ENCODE measurements at regions not wholly inside any gene's neighbourhood (a gene's known extent, or its start where the extent isn't known, plus 50 kb on each side); places are given as distances from the start of the nearest gene placed in this dataset.

GRCh38 chr16:85380905-85381737 is 232.0 kb upstream of the GSE1 start:
- no peak for DNase-seq

GRCh38 chr16:85381738-85382592 is 231.2 kb upstream of the GSE1 start:
- DNase-seq, result no peak

GRCh38 chr16:85382717-85383118 is 230.4 kb upstream of the GSE1 start:
- DNase-seq, result no peak

GRCh38 chr16:85383836-85384832 is 229.0 kb upstream of the GSE1 start:
- DNase-seq, result no peak

DNA sequence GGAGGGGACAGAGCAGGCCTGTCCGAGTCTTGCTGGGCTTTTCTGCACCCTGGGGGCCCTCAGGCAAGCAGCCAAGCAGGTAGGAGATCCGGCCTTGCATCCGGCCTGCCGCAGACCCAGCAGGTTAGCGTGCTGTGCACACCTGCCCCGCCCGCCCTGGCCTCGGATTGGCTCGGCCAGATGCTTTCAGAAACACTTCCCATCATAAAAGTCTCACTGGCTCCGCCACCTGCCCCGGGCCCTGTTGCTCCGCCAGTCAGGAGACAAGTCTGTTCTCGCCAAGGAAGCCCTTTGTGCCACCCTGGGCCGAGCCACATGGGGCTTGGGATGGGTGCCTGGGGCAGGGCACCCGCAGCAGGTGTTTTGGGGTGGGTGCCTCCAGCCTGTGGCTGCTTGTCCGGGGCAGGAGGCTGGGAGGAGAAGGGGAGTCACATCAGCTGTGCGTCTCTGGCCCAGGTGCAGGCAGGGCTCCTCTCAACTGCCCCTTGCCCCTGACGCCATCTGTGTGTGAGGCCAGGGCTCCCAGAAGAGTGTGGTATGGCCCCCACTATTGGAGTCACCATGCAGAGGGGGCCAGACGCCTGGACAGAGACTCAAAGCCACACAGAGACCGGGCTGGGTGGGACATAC is 228.2 kb upstream of the GSE1 start:
- DNase-seq, result no peak

DNA sequence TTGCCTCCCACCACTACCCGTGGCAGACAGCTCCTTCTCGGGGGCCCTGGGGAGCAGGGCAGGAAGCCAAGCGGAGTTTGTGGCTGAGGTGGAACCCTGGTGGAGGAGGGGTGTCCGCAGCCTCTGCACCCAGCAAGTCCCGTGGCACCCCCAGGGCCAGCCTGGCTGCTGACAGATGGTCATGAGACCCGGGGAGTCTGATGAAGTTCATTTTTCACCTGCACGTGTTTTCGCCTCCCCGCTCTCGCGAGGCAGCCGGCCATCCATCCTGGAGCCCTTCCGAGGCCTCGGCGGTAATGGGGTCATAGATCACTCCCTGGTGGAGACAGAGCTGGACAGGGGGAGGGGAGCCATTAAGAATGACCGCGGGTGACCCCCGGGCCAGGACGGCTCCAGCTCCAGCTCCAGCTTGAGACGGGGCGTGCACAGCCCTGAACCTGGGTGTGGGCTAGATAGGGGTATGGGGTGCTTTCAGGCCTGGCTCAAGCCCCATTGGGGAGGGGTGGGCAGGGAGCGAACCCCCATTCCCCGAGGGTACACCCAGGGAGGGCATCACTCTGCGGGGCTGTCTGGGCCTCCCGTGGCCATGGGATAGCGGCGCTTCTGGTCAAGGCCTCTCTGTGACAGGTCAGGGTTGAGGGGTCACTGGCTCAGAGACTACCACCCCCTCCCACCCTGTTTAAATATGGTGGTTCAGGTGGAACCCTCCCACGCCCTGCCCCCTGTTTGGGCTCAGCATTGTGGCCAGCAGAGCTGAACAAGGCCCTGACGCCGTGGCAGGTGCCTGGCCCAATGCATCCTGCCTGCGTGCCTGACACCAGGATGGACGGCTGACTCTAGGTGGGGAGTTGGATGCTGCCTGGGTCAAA is 227.4 kb upstream of the GSE1 start:
- no peak for DNase-seq

DNA sequence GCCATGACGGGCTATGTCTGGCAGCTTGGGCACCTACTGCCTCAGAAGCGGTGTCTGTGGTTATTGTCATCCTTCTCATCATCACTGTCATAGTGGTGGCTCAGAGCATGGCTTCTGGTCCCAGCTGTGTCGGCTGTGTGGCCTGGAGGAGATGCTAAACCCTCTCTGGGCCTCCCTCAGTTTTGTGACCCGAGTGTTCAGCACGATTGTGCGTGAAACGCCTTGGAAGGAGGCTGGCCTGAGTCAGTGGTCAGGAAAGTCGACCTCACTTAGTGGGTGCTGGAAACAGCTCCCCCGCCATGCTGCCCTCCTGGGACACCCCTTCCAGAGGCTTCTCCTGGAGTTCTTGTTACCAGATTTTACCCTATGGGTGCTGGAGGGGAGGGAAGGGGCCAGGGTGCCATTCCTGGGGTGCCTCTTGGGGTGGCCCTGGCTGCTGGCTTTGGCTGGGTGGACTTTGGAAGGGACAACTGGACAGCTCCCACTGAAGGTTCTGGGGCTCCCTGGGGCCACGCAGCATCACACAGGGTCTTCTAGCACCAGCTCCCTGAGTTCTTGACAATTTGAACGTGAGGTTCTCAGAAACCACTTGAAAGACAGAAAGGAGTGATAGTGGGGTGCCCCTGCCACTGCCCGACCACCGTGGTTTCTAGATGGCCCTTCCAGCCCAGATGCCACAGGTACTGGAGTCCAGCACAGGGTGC is 226.5 kb upstream of the GSE1 start:
- no peak for DNase-seq

GRCh38 chr16:85387171-85387507 is 226.0 kb upstream of the GSE1 start:
- DNase-seq, result no peak

DNA sequence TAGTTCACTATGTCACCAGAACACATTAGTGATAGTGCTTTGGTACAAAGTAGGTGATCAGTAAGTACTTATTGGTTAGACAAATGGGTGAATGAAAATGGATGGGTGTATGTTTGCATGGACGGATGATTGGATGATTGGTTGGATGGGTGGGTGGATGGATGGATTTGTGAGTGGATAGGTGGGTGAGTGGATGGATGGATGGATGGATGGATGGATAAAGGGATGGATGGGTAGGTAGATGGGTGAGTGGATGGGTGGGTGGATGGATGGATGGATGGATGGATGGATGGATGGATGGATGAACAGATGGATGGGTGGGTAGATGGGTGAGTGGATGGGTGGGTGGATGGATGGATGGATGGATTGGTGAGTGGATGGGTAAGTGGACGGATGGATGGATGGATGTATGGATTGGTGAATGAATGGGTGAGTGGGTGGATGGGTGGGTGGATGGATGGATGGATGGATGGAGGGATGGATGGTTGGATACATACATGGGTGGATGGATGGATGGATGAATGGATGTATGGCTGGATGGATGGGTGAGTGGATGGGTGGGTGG is 225.3 kb upstream of the GSE1 start:
- DNase-seq, result no peak

- DNase-seq, result no peak
Measured at GRCh38 chr16:85389679-85390470, 223.2 kb upstream of the GSE1 start.

- peak; percentile 72 for DNase-seq
Measured at GRCh38 chr16:85390511-85391174, 222.5 kb upstream of the GSE1 start.

DNA sequence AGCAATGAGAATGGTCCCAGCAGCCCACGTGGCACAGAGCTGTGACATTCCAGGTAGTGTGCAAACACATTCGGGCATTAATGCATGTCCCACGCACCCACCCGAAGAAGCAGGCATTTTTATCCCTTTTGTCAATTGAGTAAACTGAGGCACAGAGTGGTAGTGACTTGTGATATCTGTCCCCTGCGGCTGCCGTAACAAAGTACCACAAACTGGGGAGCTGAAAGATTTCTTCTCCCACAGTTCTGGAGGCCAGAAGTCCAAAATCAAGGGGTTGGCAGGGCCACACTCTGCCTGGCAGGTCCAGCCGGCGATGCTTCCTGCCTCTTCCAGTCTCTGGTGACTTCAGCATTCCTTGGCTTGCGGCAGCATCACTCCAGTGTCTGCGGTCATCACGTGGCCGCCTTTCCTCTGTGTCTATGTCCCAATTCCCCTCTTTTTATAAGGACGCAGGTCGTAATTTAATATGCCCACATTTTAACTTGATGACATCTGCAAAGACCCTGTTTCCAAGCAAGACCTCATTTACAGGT is 221.9 kb upstream of the GSE1 start:
- no peak for DNase-seq

GRCh38 chr16:85391769-85392583 is 221.1 kb upstream of the GSE1 start:
- no peak for DNase-seq

DNA sequence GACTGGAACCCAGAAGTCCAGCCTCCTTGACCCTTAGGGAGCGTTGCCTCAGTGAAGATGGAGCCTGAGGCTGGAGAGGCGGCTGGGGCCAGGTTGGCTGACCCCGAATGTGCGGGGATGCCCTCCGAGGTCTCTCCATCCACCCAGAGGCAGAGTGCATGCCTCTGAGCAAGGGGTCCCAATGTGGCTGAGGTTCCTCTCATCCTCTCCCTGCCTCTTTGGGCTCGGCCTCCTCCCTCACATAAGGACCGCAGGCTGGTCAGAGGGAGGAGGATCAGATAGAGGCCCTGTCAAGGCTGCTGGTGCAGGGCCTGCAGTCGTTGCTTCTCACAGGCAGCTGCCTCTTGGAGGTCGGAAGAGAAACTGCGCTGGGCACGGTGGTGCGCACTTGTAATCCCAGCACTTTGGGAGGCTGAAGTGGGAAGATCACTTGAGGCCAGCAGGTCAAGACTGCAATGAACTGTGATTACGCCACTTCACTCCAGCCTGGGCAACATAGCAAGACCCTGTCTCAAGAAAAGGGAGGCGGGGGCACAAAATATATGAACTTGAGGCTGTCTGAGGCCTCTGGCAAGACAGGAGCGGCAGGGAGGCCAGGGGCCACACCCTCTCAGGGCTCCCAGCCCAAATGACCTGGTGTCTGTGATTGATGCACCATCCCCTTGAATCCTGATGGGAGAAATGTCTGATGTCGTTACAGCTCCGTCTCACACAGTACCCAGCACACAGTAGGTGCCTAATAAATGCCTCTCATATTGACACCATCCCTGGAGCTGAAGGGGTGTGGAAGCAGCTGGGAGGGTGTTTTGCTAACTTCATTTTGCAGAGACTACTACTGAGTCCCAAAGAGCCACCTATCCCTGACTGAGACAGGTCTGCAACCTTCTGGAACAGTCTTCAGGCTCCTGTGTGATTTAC is 220.1 kb upstream of the GSE1 start:
- no peak for DNase-seq

DNA sequence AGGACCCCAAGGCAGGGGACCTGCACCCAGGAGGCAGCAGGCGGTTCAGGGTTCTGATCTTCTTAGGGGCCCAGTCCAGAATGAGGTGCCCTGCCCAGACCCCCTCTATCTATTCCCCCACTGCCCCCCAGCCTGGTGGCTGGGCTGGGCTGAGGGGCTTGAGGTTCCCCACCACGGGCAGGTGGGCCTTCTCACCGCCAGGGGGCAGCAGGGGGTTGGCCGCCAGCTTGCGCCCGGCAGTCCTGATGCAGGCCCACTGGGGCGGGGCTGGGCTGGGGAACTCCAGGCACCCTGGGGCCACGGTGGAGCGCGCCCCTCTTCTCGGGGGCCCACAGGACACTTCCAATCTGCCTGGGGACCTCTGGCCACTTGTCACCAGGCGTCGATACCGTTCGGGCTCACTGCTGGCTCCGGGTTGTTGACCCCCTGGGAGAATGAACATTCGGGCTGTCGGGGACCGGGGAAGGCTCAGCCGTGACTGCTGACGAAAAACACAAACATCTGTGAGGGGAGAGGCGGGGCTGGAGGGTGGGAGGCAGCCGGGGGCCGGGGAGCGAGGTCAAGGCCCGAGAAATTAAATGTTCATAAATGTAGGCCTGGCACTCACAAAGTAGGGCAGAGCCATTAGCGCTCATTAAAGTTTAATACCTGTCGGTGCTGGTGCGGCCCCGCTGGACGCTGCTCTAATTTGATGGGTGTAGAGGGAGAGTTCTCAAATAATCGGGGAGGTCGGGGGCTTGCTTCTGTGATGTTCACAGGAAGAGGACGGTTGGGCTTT is 219.3 kb upstream of the GSE1 start:
- peak; percentile 80 for DNase-seq

All from femur (tissue), 1 donor.